Transverse colon (tissue), 4 donors: ENCODE measurements at regions not wholly inside any gene's neighbourhood (a gene's known extent, or its start where the extent isn't known, plus 50 kb on each side); places are given as distances from the start of the nearest gene placed in this dataset.

Source experiments
- DNase-seq: peaks from one replicate; pipeline ENCODE4 v3.0.0-alpha.2; 2019
- H3K27ac ChIP-seq, 4 donors: fragments of 200-600 bp; sonication (generic); 2 replicates each; pipeline ENCODE4 v1.5.1; 2016 to 2018; ENCODE audit warnings: inconsistent platforms in 4 of 4
- H3K27me3 ChIP-seq: fragments of 200-600 bp; sonication (generic); 2 replicates; pipeline ENCODE4 v1.5.1; 2017; ENCODE audit warnings: inconsistent platforms
- H3K36me3 ChIP-seq, 4 donors: fragments of 200-600 bp; sonication (generic); 2 replicates each; pipeline ENCODE4 v1.5.1; 2017 to 2019; ENCODE audit warnings: inconsistent platforms in 4 of 4
- H3K4me1 ChIP-seq, 4 donors: fragments of 200-600 bp; sonication (generic); 2 replicates each; pipeline ENCODE4 v1.5.1; 2017 to 2020; ENCODE audit warnings: inconsistent platforms in 4 of 4
- H3K4me3 ChIP-seq, 4 donors: fragments of 200-600 bp; sonication (generic); 1 replicate in 1 of 4; 2 replicates in 3 of 4; pipeline versions ENCODE4 v1.5.1 to v1.6.1; 2017 to 2019; ENCODE audit warnings: inconsistent platforms in 4 of 4
- H3K9me3 ChIP-seq, 2 donors: fragments of 200-600 bp; sonication (generic); 2 replicates each; pipeline ENCODE4 v1.5.1; 2017 to 2019; ENCODE audit warnings: inconsistent platforms in 2 of 2
- CTCF ChIP-seq, 5 experiments: fragments of 200-600 bp in 3 of 5; fragments of 450-650 bp in 2 of 5; sonication (generic) in 3 of 5; IDR thresholded peaks; 1 replicate in 2 of 5; 2 replicates in 3 of 5; pipeline ENCODE4 v1.5.1; 2016 to 2017; ENCODE audit warnings: antibody characterized with exemption in 5 of 5, inconsistent platforms in 3 of 5, mild to moderate bottlenecking in 2 of 5, moderate library complexity in 1 of 5
- EP300 ChIP-seq: sonication (generic); formaldehyde crosslinking; IDR thresholded peaks from one replicate; pipeline ENCODE4 v1.6.1; 2017; ENCODE audit warnings: antibody characterized with exemption, low read depth
- POLR2A ChIP-seq: fragments of 450-650 bp; IDR thresholded peaks from one replicate; pipeline ENCODE4 v1.6.1; 2016; ENCODE audit warnings: antibody characterized with exemption, mild to moderate bottlenecking, moderate library complexity
- POLR2AphosphoS5 ChIP-seq, 3 donors: sonication (generic); formaldehyde crosslinking; IDR thresholded peaks; one replicate each; pipeline ENCODE4 v1.6.1; 2016; ENCODE audit warnings: antibody characterized with exemption in 3 of 3
- WGBS, 2 donors: methylation state at CpG; one replicate each; pipeline ENCODE4 v1.1.5; 2018; ENCODE audit warnings: low coverage in 1 of 2; 5-methylcytosine and 5-hydroxymethylcytosine counted together
- in situ Hi-C, 4 donors: fragments of 200-750 bp; cut with MboI; loops; one replicate each; pipeline versions ENCODE4 v1.15.0 to v1.15.1; 2017; ENCODE audit warnings: low sequenced_read_pairs in 3 of 4, low pct_ligation_motif_present in 1 of 4, low pct_unique_long_range_greater_than_20kb in 1 of 4
- intact Hi-C: fragments of 100-400 bp; cut with DNase I; formaldehyde crosslinking; loops from one replicate; pipeline ENCODE4 v1.15.1; 2023; ENCODE audit warnings: low total_unique reads

GRCh38 chr14:98028162-98028561 lies 1231.0 kb downstream of the VRK1 start:
- H3K36me3 ChIP-seq = no peaks in the 10 kb centered on the region
- TF ChIP-seq CTCF (IDR thresholded peaks at IDR 0.05) (no peak), EP300 (no peak)
- H3K9me3 ChIP-seq = no peaks in the 10 kb centered on the region
- H3K4me3 ChIP-seq = no peak overlapping the region
- intact Hi-C loops (no loop called here), in situ Hi-C loops (no loop called here)
- no peaks in the 10 kb centered on the region for H3K27me3 ChIP-seq
- H3K27ac ChIP-seq = no peak overlapping the region
- WGBS, 2 donors = 80 to 91% methylated on average over 6 of the region's 6 CpGs
- no peak for DNase-seq
- no peaks in the 10 kb centered on the region for H3K4me1 ChIP-seq

- Histone ChIP-seq H3K4me1 (no peaks in the 10 kb centered on the region), H3K4me3 (no peak overlapping the region), H3K27ac (no peak overlapping the region), H3K27me3 (no peaks in the 10 kb centered on the region), H3K9me3 (no peaks in the 10 kb centered on the region), H3K36me3 (no peaks in the 10 kb centered on the region)
- in situ Hi-C loops (no loop called here), intact Hi-C loops (no loop called here)
- DNase-seq = no peak
- TF ChIP-seq CTCF (IDR thresholded peaks at IDR 0.05) = no peak
- no peak for TF ChIP-seq EP300
- WGBS, 2 donors = 62 to 78% methylated on average over 4 of the region's 4 CpGs
Measured at GRCh38 chr14:98035396-98035795, 1236.6 kb downstream of the BCL11B start.

- no peaks in the 10 kb centered on the region for H3K9me3 ChIP-seq
- H3K27me3 ChIP-seq = no peaks in the 10 kb centered on the region
- TF ChIP-seq CTCF (IDR thresholded peaks at IDR 0.05) (no peak), POLR2AphosphoS5 (IDR thresholded peaks at IDR 0.05) (no peak), EP300 (no peak), POLR2A (no peak)
- intact Hi-C loops = no loop called here
- H3K36me3 ChIP-seq = no peaks in the 10 kb centered on the region
- in situ Hi-C loops = no loop called here
- H3K27ac ChIP-seq = no peak overlapping the region
- H3K4me3 ChIP-seq = no peak overlapping the region
- WGBS, 2 donors = 75 to 77% methylated on average over 4 to 7 of the region's 7 CpGs
- DNase-seq = no peak
- no peaks in the 10 kb centered on the region for H3K4me1 ChIP-seq
Measured at GRCh38 chr14:98037831-98038230, 1234.2 kb downstream of the BCL11B start.

- Histone ChIP-seq H3K27ac (no peak overlapping the region), H3K9me3 (no peaks in the 10 kb centered on the region), H3K4me3 (no peak overlapping the region), H3K36me3 (no peaks in the 10 kb centered on the region), H3K27me3 (no peaks in the 10 kb centered on the region), H3K4me1 (no peaks in the 10 kb centered on the region)
- intact Hi-C loops (no loop called here), in situ Hi-C loops (no loop called here)
- TF ChIP-seq CTCF (IDR thresholded peaks at IDR 0.05) (no peak), POLR2AphosphoS5 (IDR thresholded peaks at IDR 0.05) (no peak), POLR2A (no peak), EP300 (no peak)
- DNase-seq = no peak
- 79 to 89% methylated on average over 5 of the region's 5 CpGs for WGBS, 2 donors
Measured at GRCh38 chr14:98056946-98057345, 1215.1 kb downstream of the BCL11B start.
